ENCODE measurements at regions not wholly inside any gene's neighbourhood (a gene's known extent, or its start where the extent isn't known, plus 50 kb on each side); places are given as distances from the start of the nearest gene placed in this dataset.

DNA sequence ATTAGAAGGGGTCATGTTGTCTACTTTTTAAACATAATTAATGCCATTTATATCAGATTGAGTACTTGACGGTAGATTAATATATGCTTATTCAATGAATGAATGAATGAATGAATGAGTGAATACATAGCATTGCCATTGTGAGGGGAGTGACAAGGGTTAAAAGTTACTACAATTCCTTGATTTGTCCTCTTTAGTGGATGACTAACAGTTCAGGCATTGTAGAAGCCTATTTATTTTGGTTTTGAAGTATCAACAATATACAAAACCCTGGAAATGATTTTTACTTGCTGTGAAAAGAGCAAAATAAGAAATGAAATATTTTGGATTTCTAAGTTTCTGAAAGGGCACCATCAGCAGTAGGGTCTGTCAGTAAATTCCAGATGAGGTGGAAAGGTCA, 122.7 kb downstream of the CYSLTR2 start:
- TF ChIP-seq, protein P1, sequence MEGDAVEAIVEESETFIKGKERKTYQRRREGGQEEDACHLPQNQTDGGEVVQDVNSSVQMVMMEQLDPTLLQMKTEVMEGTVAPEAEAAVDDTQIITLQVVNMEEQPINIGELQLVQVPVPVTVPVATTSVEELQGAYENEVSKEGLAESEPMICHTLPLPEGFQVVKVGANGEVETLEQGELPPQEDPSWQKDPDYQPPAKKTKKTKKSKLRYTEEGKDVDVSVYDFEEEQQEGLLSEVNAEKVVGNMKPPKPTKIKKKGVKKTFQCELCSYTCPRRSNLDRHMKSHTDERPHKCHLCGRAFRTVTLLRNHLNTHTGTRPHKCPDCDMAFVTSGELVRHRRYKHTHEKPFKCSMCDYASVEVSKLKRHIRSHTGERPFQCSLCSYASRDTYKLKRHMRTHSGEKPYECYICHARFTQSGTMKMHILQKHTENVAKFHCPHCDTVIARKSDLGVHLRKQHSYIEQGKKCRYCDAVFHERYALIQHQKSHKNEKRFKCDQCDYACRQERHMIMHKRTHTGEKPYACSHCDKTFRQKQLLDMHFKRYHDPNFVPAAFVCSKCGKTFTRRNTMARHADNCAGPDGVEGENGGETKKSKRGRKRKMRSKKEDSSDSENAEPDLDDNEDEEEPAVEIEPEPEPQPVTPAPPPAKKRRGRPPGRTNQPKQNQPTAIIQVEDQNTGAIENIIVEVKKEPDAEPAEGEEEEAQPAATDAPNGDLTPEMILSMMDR (IDR thresholded peaks at IDR 0.05; ENCODE audit: borderline replicate concordance, insufficient read depth, low read depth, low read length), result no peak

DNA sequence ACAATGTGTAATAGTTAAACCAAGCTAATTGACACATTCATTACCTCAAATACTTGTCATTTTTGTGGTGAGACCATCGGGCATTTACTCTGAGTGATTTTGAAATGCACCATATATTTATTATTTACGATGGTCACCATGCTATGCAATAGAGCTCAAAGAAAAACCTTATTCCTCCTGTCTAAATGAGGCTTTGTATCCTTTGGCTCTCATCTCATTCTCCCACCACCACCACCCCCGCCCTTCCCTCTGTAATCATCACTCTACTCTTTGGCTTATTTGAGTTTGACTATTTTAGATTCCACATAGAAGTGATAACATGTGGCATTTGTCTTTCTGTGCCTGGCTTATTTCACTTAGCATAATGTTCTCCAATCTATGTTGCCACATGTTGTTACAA, 124.9 kb downstream of the CYSLTR2 start:
- TF ChIP-seq, protein P1 (IDR thresholded peaks at IDR 0.05; ENCODE audit: borderline replicate concordance, insufficient read depth, low read depth, low read length), result no peak

More for the DNA sequence above, 122.7 kb downstream of the CYSLTR2 start:
- H3K4me3 ChIP-seq (ENCODE audit: low read depth, low read length), result no peak overlapping the region

DNA sequence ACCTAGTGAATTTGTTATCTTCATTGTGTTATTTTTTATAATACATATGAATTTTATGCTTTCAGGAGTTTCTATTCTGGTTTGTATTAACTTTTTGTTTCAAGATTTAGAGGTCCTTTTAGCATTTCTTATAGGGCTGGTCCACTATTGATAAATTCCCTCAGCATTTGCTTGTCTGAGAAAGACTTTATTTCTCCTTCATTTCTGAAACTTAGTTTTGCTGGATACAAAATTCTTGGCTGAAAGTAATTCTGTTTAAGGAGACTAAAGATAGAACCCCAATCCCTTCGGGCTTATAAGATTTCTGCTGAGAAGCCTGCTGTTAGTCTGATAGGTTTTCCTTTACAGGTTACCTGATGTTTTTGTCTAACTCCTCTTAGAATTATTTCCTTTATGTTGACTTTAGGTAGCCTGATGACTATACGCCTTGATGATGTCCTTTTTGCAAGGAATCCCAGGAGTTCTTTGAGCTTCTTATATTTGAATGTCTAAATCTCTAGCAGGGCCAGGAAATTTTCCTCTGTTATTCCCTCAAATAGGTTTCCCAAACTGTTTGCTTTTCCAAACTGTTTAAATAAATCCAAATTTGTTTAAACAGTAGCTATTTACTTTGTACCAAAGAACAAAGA, 127.1 kb downstream of the CYSLTR2 start:
- no peak overlapping the region for H3K4me3 ChIP-seq (ENCODE audit: low read depth, low read length)
- TF ChIP-seq, protein P1 (IDR thresholded peaks at IDR 0.05; ENCODE audit: borderline replicate concordance, insufficient read depth, low read depth, low read length), result no peak

More for the DNA sequence above, 124.9 kb downstream of the CYSLTR2 start:
- H3K4me3 ChIP-seq (ENCODE audit: low read depth, low read length), result no peak overlapping the region

DNA sequence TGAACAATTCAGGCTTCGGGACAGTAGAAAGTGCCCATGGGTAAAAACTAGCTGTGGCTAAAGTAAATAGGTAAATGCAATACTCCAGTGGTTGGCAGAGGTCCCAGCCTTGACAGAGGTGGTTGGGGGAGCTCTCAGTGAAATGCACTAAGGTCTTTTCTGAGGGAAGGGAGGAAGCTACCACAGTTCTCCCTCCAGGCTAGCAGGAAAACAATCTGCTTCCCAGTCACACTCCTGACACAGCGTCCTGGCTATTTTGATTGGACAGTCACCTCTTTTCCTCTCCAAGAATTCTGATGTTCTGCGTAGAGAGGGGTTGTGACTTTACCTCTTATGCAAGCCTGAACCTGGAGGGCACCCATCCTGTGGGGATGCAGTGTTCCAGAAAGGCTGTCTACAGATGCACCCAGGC, 128.7 kb downstream of the CYSLTR2 start:
- no peak overlapping the region for H3K4me3 ChIP-seq (ENCODE audit: low read depth, low read length)
- TF ChIP-seq, protein P1 (IDR thresholded peaks at IDR 0.05; ENCODE audit: borderline replicate concordance, insufficient read depth, low read depth, low read length), result no peak

DNA sequence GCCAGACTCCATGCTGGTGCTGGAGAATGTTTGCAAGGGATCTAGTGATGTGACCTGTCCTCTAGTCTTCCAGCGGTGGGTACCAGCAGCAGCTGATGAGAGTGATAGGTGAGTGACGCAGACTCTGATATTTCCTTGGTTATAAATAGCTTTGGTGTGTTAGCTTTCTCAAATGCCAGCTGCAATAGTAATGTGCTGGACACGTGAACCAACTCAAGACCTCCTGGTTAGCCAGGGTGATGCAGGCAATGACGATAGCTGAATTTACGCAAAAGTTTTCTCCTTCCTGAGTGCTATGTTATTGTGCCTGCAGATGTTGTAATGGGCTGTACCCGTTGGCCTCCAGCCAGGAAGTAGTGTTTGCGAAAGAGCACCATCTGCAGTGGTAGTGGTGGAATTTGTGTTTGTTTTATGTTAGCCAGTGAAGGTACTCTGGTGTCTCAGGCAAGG, 129.5 kb downstream of the CYSLTR2 start:
- TF ChIP-seq, protein P1 (IDR thresholded peaks at IDR 0.05; ENCODE audit: borderline replicate concordance, insufficient read depth, low read depth, low read length), result no peak
- no peak overlapping the region for H3K4me3 ChIP-seq (ENCODE audit: low read depth, low read length)

DNA sequence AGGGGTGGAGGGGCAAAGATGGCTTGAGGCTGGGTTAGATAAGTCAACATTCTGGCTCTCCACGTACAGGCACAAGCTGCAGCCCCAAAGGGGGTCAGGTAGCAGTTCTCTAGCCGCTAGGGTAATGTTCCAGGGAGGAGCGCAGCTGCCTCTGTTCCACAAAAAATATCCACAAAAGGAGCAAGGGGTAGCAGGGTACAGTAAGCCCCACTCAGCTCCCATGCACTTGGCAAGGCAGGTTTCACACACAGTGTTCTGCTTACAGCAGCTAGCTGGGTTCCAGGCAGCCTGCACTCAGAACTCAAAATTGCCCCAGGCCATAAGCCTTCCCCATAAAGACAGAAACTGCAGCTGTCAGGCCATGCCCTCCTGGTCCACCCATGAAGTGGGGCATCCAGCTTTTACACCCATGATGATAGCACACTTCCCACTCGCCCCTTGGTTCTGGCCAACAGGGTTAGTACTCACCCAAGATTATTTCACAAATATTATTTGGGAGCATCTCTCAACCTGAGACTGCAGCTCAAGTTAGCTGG, 130.0 kb downstream of the CYSLTR2 start:
- H3K4me3 ChIP-seq (ENCODE audit: low read depth, low read length), result no peak overlapping the region
- TF ChIP-seq, protein P1 (IDR thresholded peaks at IDR 0.05; ENCODE audit: borderline replicate concordance, insufficient read depth, low read depth, low read length), result no peak

DNA sequence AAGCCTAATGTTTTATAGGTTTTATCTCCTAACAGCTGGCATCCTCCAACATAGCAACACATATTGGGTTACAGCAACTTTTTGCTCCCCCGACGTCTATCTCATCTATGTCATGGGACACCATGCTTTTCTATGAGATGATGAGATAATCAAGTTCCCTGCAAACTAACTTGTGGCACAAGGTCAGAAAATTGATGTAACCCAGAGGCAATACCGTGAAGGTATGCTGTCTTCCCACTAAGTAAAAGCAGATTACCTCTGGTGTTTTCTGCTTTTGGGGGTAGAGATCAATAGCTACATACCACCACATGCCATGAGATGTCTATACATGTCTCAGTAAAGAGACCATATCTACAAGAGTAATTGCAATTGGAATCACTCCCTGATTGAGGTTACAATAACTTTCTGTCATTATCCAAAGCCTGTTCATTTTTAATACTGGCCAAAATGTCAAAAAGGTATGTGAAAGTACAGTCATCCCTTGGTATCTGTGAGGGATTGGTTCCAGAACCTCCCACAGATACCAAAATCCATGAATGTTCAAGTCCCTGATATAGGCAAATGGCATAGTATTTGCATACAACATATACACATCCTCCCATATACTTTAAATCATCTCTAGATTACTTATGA, 131.3 kb downstream of the CYSLTR2 start:
- TF ChIP-seq, protein P1 (IDR thresholded peaks at IDR 0.05; ENCODE audit: borderline replicate concordance, insufficient read depth, low read depth, low read length), result no peak
- H3K4me3 ChIP-seq (ENCODE audit: low read depth, low read length), result no peak overlapping the region

All from GM12875 (cell line).